ENCODE measurements at regions not wholly inside any gene's neighbourhood (a gene's known extent, or its start where the extent isn't known, plus 50 kb on each side); places are given as distances from the start of the nearest gene placed in this dataset.
"Not testable (repeated sequence)": the region's sequence is repeated elsewhere in the genome, so short reads cannot be mapped to it uniquely, and the experiment has no call there.

- intact Hi-C loops (cut with micrococcal nuclease), result no loop called here
- H3K27ac Mint-ChIP-seq, result no peak overlapping the region
- ChIA-PET CTCF (no interaction called here), POLR2A (no interaction called here)
- DNase-seq (no peak), ATAC-seq (no peak)
- H3K4me1 Mint-ChIP-seq (ENCODE audit: low read depth), result no peaks in the 10 kb centered on the region
- TF ChIP-seq CTCF (IDR thresholded peaks at IDR 0.05), result no peak
- peaks cover 1% of the 10 kb centered on the region for H3K9me3 Mint-ChIP-seq
- H3K36me3 Mint-ChIP-seq (ENCODE audit: low read depth), result no peaks in the 10 kb centered on the region
- no peak overlapping the region for H3K4me3 Mint-ChIP-seq
- H3K27me3 Mint-ChIP-seq, result no peaks in the 10 kb centered on the region
Measured at GRCh38 chr1:68808351-68808750, 311.5 kb upstream of the DEPDC1 start.

- Mint-ChIP-seq H3K9me3 (no peaks in the 10 kb centered on the region), H3K27ac (no peak overlapping the region), H3K36me3 (ENCODE audit: low read depth) (no peaks in the 10 kb centered on the region), H3K27me3 (no peaks in the 10 kb centered on the region), H3K4me3 (no peak overlapping the region), H3K4me1 (ENCODE audit: low read depth) (no peaks in the 10 kb centered on the region)
- ChIA-PET POLR2A (no interaction called here), CTCF (no interaction called here)
- no peak for DNase-seq
- no peak for ATAC-seq
- TF ChIP-seq CTCF (IDR thresholded peaks at IDR 0.05), result no peak
- intact Hi-C loops (cut with micrococcal nuclease), result no loop called here
Measured at GRCh38 chr1:68811806-68812205, 314.9 kb upstream of the DEPDC1 start.

- CTCF ChIA-PET, result no interaction called here
- H3K9me3 Mint-ChIP-seq, result no peaks in the 10 kb centered on the region
- DNase-seq (no peak), ATAC-seq (no peak)
- no peak overlapping the region for H3K27ac Mint-ChIP-seq
- H3K4me3 Mint-ChIP-seq, result no peak overlapping the region
- intact Hi-C loops (cut with micrococcal nuclease), result no loop called here
- no peaks in the 10 kb centered on the region for H3K27me3 Mint-ChIP-seq
- TF ChIP-seq CTCF (IDR thresholded peaks at IDR 0.05), result no peak
- POLR2A ChIA-PET, result no interaction called here
- no peaks in the 10 kb centered on the region for H3K36me3 Mint-ChIP-seq (ENCODE audit: low read depth)
- no peaks in the 10 kb centered on the region for H3K4me1 Mint-ChIP-seq (ENCODE audit: low read depth)
Measured at GRCh38 chr1:68812333-68812732, 315.5 kb upstream of the DEPDC1 start.

GRCh38 chr1:68814067-68814466 lies 317.2 kb upstream of the DEPDC1 start:
- TF ChIP-seq CTCF (IDR thresholded peaks at IDR 0.05), result no peak
- H3K36me3 Mint-ChIP-seq (ENCODE audit: low read depth), result no peaks in the 10 kb centered on the region
- H3K4me3 Mint-ChIP-seq, result no peak overlapping the region
- H3K27me3 Mint-ChIP-seq, result no peaks in the 10 kb centered on the region
- H3K4me1 Mint-ChIP-seq (ENCODE audit: low read depth), result no peaks in the 10 kb centered on the region
- DNase-seq (no peak), ATAC-seq (no peak)
- intact Hi-C loops (cut with micrococcal nuclease), result no loop called here
- H3K9me3 Mint-ChIP-seq, result no peaks in the 10 kb centered on the region
- no peak overlapping the region for H3K27ac Mint-ChIP-seq
- CTCF ChIA-PET, result no interaction called here
- POLR2A ChIA-PET, result no interaction called here

GRCh38 chr1:68815632-68816031 lies 318.8 kb upstream of the DEPDC1 start:
- Mint-ChIP-seq H3K27me3 (no peaks in the 10 kb centered on the region), H3K36me3 (ENCODE audit: low read depth) (no peaks in the 10 kb centered on the region), H3K27ac (no peak overlapping the region), H3K9me3 (no peaks in the 10 kb centered on the region), H3K4me3 (no peak overlapping the region), H3K4me1 (ENCODE audit: low read depth) (no peaks in the 10 kb centered on the region)
- DNase-seq (no peak), ATAC-seq (no peak)
- intact Hi-C loops (cut with micrococcal nuclease), result no loop called here
- ChIA-PET POLR2A (no interaction called here), CTCF (no interaction called here)
- no peak for TF ChIP-seq CTCF (IDR thresholded peaks at IDR 0.05)

- intact Hi-C loops (cut with micrococcal nuclease); CTCF ChIA-PET; H3K9me3 Mint-ChIP-seq: not testable (repeated sequence)
Measured at GRCh38 chr1:68817505-68818210, 320.8 kb upstream of the DEPDC1 start.

More at GRCh38 chr1:68817505-68818210, 320.8 kb upstream of the DEPDC1 start:
- H3K4me3 Mint-ChIP-seq; H3K27me3 Mint-ChIP-seq; DNase-seq; H3K36me3 Mint-ChIP-seq (ENCODE audit: low read depth); H3K4me1 Mint-ChIP-seq (ENCODE audit: low read depth); ATAC-seq; H3K27ac Mint-ChIP-seq; POLR2A ChIA-PET: not testable (repeated sequence)
